ENCODE measurements at regions not wholly inside any gene's neighbourhood (a gene's known extent, or its start where the extent isn't known, plus 50 kb on each side); places are given as distances from the start of the nearest gene placed in this dataset.
"Not testable (repeated sequence)": the region's sequence is repeated elsewhere in the genome, so short reads cannot be mapped to it uniquely, and the experiment has no call there.

DNA sequence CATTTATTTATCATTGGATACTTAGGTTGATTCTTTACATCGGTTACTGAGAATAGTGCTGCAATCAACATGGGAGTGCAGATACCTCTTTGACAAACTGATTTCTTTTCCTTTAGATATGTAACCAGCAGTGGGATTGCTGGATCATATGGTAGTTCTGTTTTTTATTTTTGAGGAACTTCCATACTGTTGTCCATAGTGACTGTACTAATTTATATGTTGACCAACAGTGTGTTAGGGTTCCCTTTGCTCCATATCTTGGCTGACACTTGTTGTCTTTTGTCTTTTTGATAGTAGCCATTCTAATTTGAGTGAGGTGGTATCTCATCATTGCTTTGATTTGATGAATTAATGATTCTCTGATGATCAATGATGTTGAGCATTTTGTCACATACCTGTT, 137.3 kb upstream of the PITX1 start:
- no peaks in the 10 kb centered on the region for H3K36me3 ChIP-seq (ENCODE audit: control insufficient read depth in 2 of 3, insufficient read depth in 3 of 3, low read length in 3 of 3)
- ATAC-seq = no peak
- Mint-ChIP-seq H3K36me3 (no peaks in the 10 kb centered on the region), H3K27me3 (peaks cover 41 to 52% (median 51%) of the 10 kb centered on the region in 5 donors), H3K9me3 (no peaks in the 10 kb centered on the region), H3K27ac (no peak overlapping the region), H3K4me3 (no peak overlapping the region), H3K4me1 (no peaks in the 10 kb centered on the region)
- DNase-seq = no peak
- H3K27ac ChIP-seq (ENCODE audit: low read depth, low read length) = no peak overlapping the region
- intact Hi-C loops (cut with micrococcal nuclease) = no loop called here
- no peaks in the 10 kb centered on the region for H3K9me3 ChIP-seq (ENCODE audit: control insufficient read depth in 2 of 3, low read length in 3 of 3)
- H3K27me3 ChIP-seq (ENCODE audit: control insufficient read depth in 2 of 2, insufficient read depth in 2 of 2, low read length in 2 of 2) = no peaks in the 10 kb centered on the region
- CTCF ChIA-PET = no interaction called here
- H3K4me3 ChIP-seq (ENCODE audit: low read length) = no peak overlapping the region
- no peaks in the 10 kb centered on the region for H3K4me1 ChIP-seq (ENCODE audit: control insufficient read depth in 2 of 2, insufficient read depth in 2 of 2, low read length in 2 of 2)
- POLR2A ChIA-PET = no interaction called here

DNA sequence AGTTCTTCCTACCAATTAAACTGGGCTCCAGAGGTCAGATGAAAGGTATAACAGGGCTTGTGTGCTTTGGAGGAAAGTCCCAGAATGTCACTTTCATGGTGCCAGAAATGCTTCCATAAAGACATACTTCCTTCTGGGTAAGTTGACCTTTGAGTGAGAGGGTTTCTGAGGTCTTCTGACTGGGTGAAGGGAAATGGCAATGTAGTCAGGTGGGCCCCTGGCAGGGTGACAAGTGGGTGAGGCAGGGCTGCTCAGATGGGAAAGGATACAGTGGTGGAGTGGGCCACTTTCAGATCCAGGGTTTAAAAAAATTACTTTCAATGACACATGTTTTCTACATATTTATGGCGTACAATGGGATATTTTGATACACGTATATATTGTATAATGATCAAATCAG, 136.5 kb upstream of the PITX1 start:
- Mint-ChIP-seq H3K4me3 (no peak overlapping the region), H3K36me3 (no peaks in the 10 kb centered on the region), H3K4me1 (no peaks in the 10 kb centered on the region), H3K27ac (no peak overlapping the region), H3K27me3 (peaks cover 43 to 56% (median 54%) of the 10 kb centered on the region in 5 donors), H3K9me3 (no peaks in the 10 kb centered on the region)
- no peaks in the 10 kb centered on the region for H3K27me3 ChIP-seq (ENCODE audit: control insufficient read depth in 2 of 2, insufficient read depth in 2 of 2, low read length in 2 of 2)
- ChIA-PET POLR2A (no interaction called here), CTCF (no interaction called here)
- intact Hi-C loops (cut with micrococcal nuclease) = no loop called here
- DNase-seq (no peak), ATAC-seq (no peak)
- no peaks in the 10 kb centered on the region for H3K36me3 ChIP-seq (ENCODE audit: control insufficient read depth in 2 of 3, insufficient read depth in 3 of 3, low read length in 3 of 3)
- H3K27ac ChIP-seq (ENCODE audit: low read depth, low read length) = no peak overlapping the region
- H3K4me3 ChIP-seq (ENCODE audit: low read length) = no peak overlapping the region
- no peaks in the 10 kb centered on the region for H3K9me3 ChIP-seq (ENCODE audit: control insufficient read depth in 2 of 3, low read length in 3 of 3)
- no peaks in the 10 kb centered on the region for H3K4me1 ChIP-seq (ENCODE audit: control insufficient read depth in 2 of 2, insufficient read depth in 2 of 2, low read length in 2 of 2)

GRCh38 chr5:135169753-135170152, 135.7 kb upstream of the PITX1 start:
- no peaks in the 10 kb centered on the region for H3K4me1 ChIP-seq (ENCODE audit: control insufficient read depth in 2 of 2, insufficient read depth in 2 of 2, low read length in 2 of 2)
- no peak overlapping the region for H3K4me3 ChIP-seq (ENCODE audit: low read length)
- Mint-ChIP-seq H3K36me3 (no peaks in the 10 kb centered on the region), H3K9me3 (peaks cover 0 to 2% (median 0%) of the 10 kb centered on the region in 11 donors), H3K27me3 (peaks cover 50 to 61% (median 53%) of the 10 kb centered on the region in 5 donors), H3K4me3 (no peak overlapping the region), H3K4me1 (no peaks in the 10 kb centered on the region), H3K27ac (no peak overlapping the region)
- ChIA-PET POLR2A (no interaction called here), CTCF (interaction anchor here (0.6 kb wide), 1 partner anchor 86 kb away, joined by 4 read pairs; no protein-coding TSS in a partner anchor)
- no peaks in the 10 kb centered on the region for H3K36me3 ChIP-seq (ENCODE audit: control insufficient read depth in 2 of 3, insufficient read depth in 3 of 3, low read length in 3 of 3)
- H3K27me3 ChIP-seq (ENCODE audit: control insufficient read depth in 2 of 2, insufficient read depth in 2 of 2, low read length in 2 of 2) = no peaks in the 10 kb centered on the region
- no peak overlapping the region for H3K27ac ChIP-seq (ENCODE audit: low read depth, low read length)
- DNase-seq (no peak), ATAC-seq (no peak)
- intact Hi-C loops (cut with micrococcal nuclease) = no loop called here
- H3K9me3 ChIP-seq (ENCODE audit: control insufficient read depth in 2 of 3, low read length in 3 of 3) = no peaks in the 10 kb centered on the region

DNA sequence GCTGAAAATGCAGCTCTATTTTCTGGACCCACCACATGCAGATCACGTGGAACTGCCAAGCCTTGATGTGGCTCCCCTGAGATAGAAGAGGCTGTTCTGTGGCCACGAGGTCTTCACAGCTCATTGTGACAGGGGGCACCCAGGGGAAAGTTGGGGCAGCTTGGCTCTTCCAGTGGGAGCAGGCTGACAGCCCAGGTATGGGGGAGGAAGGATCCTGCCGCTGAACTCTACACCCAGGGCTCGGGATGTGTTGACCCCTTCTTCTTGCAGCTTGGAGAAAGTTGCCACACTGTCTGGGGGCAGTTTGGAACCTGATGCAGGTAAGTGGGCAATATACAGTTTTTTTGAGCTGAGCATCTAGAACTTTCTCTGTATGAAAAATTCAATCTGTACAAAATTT, 133.6 kb upstream of the PITX1 start:
- ChIA-PET CTCF (no interaction called here), POLR2A (no interaction called here)
- no peak overlapping the region for H3K27ac Mint-ChIP-seq
- peaks cover 45 to 58% (median 52%) of the 10 kb centered on the region in 5 donors for H3K27me3 Mint-ChIP-seq
- DNase-seq (no peak), ATAC-seq (no peak)
- Histone ChIP-seq H3K36me3 (ENCODE audit: control insufficient read depth in 2 of 3, insufficient read depth in 3 of 3, low read length in 3 of 3) (no peaks in the 10 kb centered on the region), H3K4me1 (ENCODE audit: control insufficient read depth in 2 of 2, insufficient read depth in 2 of 2, low read length in 2 of 2) (no peaks in the 10 kb centered on the region), H3K27ac (ENCODE audit: low read depth, low read length) (no peak overlapping the region), H3K4me3 (ENCODE audit: low read length) (no peak overlapping the region), H3K27me3 (ENCODE audit: control insufficient read depth in 2 of 2, insufficient read depth in 2 of 2, low read length in 2 of 2) (no peaks in the 10 kb centered on the region), H3K9me3 (ENCODE audit: control insufficient read depth in 2 of 3, low read length in 3 of 3) (no peaks in the 10 kb centered on the region)
- H3K36me3 Mint-ChIP-seq = no peaks in the 10 kb centered on the region
- H3K4me1 Mint-ChIP-seq = peaks cover 0 to 3% (median 0%) of the 10 kb centered on the region in 7 donors
- intact Hi-C loops (cut with micrococcal nuclease) = no loop called here
- H3K4me3 Mint-ChIP-seq = no peak overlapping the region
- H3K9me3 Mint-ChIP-seq = peaks cover 0 to 4% (median 0%) of the 10 kb centered on the region in 11 donors

DNA sequence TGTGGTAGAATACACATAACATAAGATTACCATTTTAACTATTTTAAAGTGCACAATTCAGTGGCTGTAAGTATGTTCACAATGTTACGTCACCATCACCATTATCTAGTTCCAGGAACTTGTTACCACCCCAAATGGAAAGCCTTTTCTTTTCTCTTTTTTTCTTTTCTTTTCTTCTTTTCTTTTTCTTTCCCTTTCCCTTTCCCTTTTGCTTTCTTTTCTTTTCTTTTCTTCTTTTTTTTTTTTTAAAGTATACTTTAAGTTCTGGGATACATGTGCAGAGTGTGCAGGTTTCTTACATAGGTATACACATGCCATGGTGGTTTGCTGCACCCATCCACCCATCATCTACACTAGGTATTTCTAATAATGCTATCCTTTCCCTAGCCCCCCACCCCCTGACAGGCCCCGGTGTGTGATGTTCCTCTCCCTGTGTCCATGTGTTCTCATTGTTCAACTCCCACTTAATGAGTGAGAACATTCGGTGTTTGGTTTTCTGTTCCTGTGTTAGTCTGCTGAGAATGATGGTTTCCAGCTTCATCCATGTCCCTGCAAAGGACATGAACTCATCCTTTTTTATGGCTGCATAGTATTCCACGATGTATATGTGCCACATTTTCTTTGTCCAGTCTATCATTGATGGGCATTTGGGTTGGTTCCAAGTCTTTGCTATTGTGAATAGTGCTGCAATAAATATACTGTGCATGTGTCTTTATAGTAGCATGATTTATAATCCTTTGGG, 131.0 kb upstream of the PITX1 start:
- peaks cover 34 to 51% (median 47%) of the 10 kb centered on the region in 5 donors for H3K27me3 Mint-ChIP-seq
- H3K36me3 Mint-ChIP-seq; DNase-seq; H3K4me3 ChIP-seq (ENCODE audit: low read length); POLR2A ChIA-PET; H3K4me3 Mint-ChIP-seq; intact Hi-C loops (cut with micrococcal nuclease); H3K4me1 Mint-ChIP-seq; H3K4me1 ChIP-seq (ENCODE audit: control insufficient read depth in 2 of 2, insufficient read depth in 2 of 2, low read length in 2 of 2); H3K27ac Mint-ChIP-seq; H3K9me3 ChIP-seq (ENCODE audit: control insufficient read depth in 2 of 3, low read length in 3 of 3); CTCF ChIA-PET; H3K36me3 ChIP-seq (ENCODE audit: control insufficient read depth in 2 of 3, insufficient read depth in 3 of 3, low read length in 3 of 3); ATAC-seq; H3K27ac ChIP-seq (ENCODE audit: low read depth, low read length); H3K27me3 ChIP-seq (ENCODE audit: control insufficient read depth in 2 of 2, insufficient read depth in 2 of 2, low read length in 2 of 2): not testable (repeated sequence)
- H3K9me3 Mint-ChIP-seq = peaks cover 0 to 14% (median 4%) of the 10 kb centered on the region in 11 donors

- no peaks in the 10 kb centered on the region for H3K4me1 ChIP-seq (ENCODE audit: control insufficient read depth in 2 of 2, insufficient read depth in 2 of 2, low read length in 2 of 2)
- peaks cover 0 to 3% (median 0%) of the 10 kb centered on the region in 7 donors for H3K4me1 Mint-ChIP-seq
- no peak for ATAC-seq
- CTCF ChIA-PET = no interaction called here
- peaks cover 0 to 10% (median 0%) of the 10 kb centered on the region in 3 experiments for H3K9me3 ChIP-seq (ENCODE audit: control insufficient read depth in 2 of 3, low read length in 3 of 3)
- no peak overlapping the region for H3K4me3 ChIP-seq (ENCODE audit: low read length)
- H3K9me3 Mint-ChIP-seq = peaks cover 2 to 25% (median 8%) of the 10 kb centered on the region in 11 donors
- no peaks in the 10 kb centered on the region for H3K36me3 ChIP-seq (ENCODE audit: control insufficient read depth in 2 of 3, insufficient read depth in 3 of 3, low read length in 3 of 3)
- no peak overlapping the region for H3K4me3 Mint-ChIP-seq
- no peak overlapping the region for H3K27ac ChIP-seq (ENCODE audit: low read depth, low read length)
- intact Hi-C loops (cut with micrococcal nuclease) = no loop called here
- POLR2A ChIA-PET = no interaction called here
- no peaks in the 10 kb centered on the region for H3K27me3 ChIP-seq (ENCODE audit: control insufficient read depth in 2 of 2, insufficient read depth in 2 of 2, low read length in 2 of 2)
- peaks cover 37 to 51% (median 47%) of the 10 kb centered on the region in 5 donors for H3K27me3 Mint-ChIP-seq
- DNase-seq = no peak
- peaks cover 0 to 11% (median 1%) of the 10 kb centered on the region in 5 donors for H3K36me3 Mint-ChIP-seq
- H3K27ac Mint-ChIP-seq = peak overlapping the region in 1 of 9 donors; percentile 23
Measured at GRCh38 chr5:135163964-135164363, 129.9 kb upstream of the PITX1 start.

DNA sequence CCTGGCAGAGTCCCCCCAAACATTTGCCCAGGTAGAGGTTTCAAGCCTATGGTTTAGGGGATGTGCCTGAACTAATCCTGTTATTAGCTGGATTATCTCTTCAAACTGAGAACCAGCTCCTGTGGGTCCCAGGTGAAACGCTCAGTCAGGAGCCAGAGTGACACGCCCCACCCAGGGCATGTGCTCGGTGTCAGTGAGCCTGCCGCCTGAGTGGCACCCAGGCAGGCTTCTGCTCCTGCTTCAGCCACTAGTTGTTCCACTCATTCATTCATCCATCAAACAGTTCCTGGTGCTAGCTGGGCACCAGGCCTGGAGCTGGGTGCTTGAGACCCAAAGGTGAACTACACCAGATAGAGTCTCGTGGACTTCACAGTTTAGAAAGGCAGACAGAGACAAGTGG, 129.4 kb upstream of the PITX1 start:
- ATAC-seq (no peak), DNase-seq (no peak)
- Histone ChIP-seq H3K9me3 (ENCODE audit: control insufficient read depth in 2 of 3, low read length in 3 of 3) (peaks cover 0 to 16% (median 0%) of the 10 kb centered on the region in 3 experiments), H3K4me1 (ENCODE audit: control insufficient read depth in 2 of 2, insufficient read depth in 2 of 2, low read length in 2 of 2) (no peaks in the 10 kb centered on the region), H3K27me3 (ENCODE audit: control insufficient read depth in 2 of 2, insufficient read depth in 2 of 2, low read length in 2 of 2) (no peaks in the 10 kb centered on the region), H3K27ac (ENCODE audit: low read depth, low read length) (no peak overlapping the region), H3K36me3 (ENCODE audit: control insufficient read depth in 2 of 3, insufficient read depth in 3 of 3, low read length in 3 of 3) (no peaks in the 10 kb centered on the region), H3K4me3 (ENCODE audit: low read length) (no peak overlapping the region)
- CTCF ChIA-PET = no interaction called here
- POLR2A ChIA-PET = no interaction called here
- peaks cover 34 to 45% (median 41%) of the 10 kb centered on the region in 5 donors for H3K27me3 Mint-ChIP-seq
- peaks cover 0 to 13% (median 3%) of the 10 kb centered on the region in 5 donors for H3K36me3 Mint-ChIP-seq
- intact Hi-C loops (cut with micrococcal nuclease) = no loop called here
- H3K9me3 Mint-ChIP-seq = peaks cover 6 to 31% (median 13%) of the 10 kb centered on the region in 11 donors
- H3K4me1 Mint-ChIP-seq = peaks cover 0 to 3% (median 0%) of the 10 kb centered on the region in 7 donors
- no peak overlapping the region for H3K27ac Mint-ChIP-seq
- no peak overlapping the region for H3K4me3 Mint-ChIP-seq

Measured in naive thymus-derived CD4-positive, alpha-beta T cell (primary cell).